ENCODE measurements at regions not wholly inside any gene's neighbourhood (a gene's known extent, or its start where the extent isn't known, plus 50 kb on each side); places are given as distances from the start of the nearest gene placed in this dataset.
"Not testable (repeated sequence)": the region's sequence is repeated elsewhere in the genome, so short reads cannot be mapped to it uniquely, and the experiment has no call there.

GRCh38 chr9:39464122-39464777, 108.8 kb downstream of the SPATA31A1 start:
- TF ChIP-seq CEBPB (IDR thresholded peaks at IDR 0.05); EP300 (IDR thresholded peaks at IDR 0.05; ENCODE audit: borderline replicate concordance); YY1 (IDR thresholded peaks at IDR 0.05; ENCODE audit: low read depth); REST (IDR thresholded peaks at IDR 0.05; ENCODE audit: low read depth); CREB1 (IDR thresholded peaks at IDR 0.05; ENCODE audit: low read depth); EGR1 (IDR thresholded peaks at IDR 0.05); TEAD4 (IDR thresholded peaks at IDR 0.05): not testable (repeated sequence)
- TF ChIP-seq MAX (IDR thresholded peaks at IDR 0.05) (peak; percentile 82), TAF1 (IDR thresholded peaks at IDR 0.05; ENCODE audit: low read depth) (peak; percentile 41; the same call in 1 of the 2 replicates)

All from Ishikawa (cell line).